ENCODE measurements at regions not wholly inside any gene's neighbourhood (a gene's known extent, or its start where the extent isn't known, plus 50 kb on each side); places are given as distances from the start of the nearest gene placed in this dataset.
A peak's percentile ranks its signal among the peaks of the same experiment; 100 is the strongest.

DNA sequence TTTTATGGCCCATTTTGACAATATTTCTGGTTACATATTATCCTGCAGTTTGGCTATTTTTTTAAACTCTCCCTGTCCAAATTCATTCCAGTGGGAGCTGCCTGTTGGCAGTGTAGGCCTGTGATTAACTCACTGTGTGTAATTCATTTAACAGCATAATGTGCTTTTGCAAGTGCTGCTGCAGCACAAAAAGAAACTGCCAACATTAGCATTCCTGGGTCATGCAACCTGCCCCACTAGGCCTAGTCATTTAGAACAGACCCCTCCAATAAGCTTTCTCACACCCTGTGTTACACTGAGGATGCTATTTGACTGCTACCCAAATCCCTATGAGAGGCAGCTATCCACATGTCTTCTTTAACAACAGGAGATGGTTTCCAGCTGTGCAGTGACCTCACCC is 251.2 kb upstream of the UBE2E2 start:
- H3K9me3 Mint-ChIP-seq: peaks cover 6% of the 10 kb centered on the region
- ChIA-PET POLR2A (no interaction called here), CTCF (no interaction called here)
- H3K4me1 Mint-ChIP-seq: no peaks in the 10 kb centered on the region
- H3K27ac Mint-ChIP-seq: no peak overlapping the region
- H3K4me3 Mint-ChIP-seq: no peak overlapping the region
- H3K27me3 Mint-ChIP-seq: no peaks in the 10 kb centered on the region
- H3K36me3 Mint-ChIP-seq (ENCODE audit: low read depth): no peaks in the 10 kb centered on the region
- DNase-seq: no peak

DNA sequence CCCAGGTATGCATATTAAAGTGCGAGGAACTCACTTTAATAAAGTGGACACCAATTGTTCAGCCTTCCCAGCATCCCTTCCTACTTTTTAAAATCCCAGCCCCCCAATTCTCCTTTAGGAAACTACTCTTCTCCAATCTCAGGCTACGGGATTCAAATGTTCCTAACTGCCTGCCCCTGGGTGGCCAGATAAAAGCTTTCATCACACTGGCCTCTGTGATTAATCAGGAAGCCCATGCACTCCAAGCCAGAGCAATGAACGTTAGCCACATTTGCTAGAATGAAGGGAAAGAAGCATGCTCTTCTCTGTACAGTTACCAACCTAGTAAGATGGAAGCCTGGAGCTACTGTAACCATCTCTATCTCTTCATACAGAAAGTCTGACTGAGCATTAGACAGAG is 250.3 kb upstream of the UBE2E2 start:
- H3K27ac Mint-ChIP-seq: no peak overlapping the region
- no peaks in the 10 kb centered on the region for H3K36me3 Mint-ChIP-seq (ENCODE audit: low read depth)
- H3K4me3 Mint-ChIP-seq: no peak overlapping the region
- H3K9me3 Mint-ChIP-seq: peaks cover 6% of the 10 kb centered on the region
- DNase-seq: no peak
- ChIA-PET CTCF (no interaction called here), POLR2A (no interaction called here)
- H3K4me1 Mint-ChIP-seq: no peaks in the 10 kb centered on the region
- H3K27me3 Mint-ChIP-seq: no peaks in the 10 kb centered on the region

DNA sequence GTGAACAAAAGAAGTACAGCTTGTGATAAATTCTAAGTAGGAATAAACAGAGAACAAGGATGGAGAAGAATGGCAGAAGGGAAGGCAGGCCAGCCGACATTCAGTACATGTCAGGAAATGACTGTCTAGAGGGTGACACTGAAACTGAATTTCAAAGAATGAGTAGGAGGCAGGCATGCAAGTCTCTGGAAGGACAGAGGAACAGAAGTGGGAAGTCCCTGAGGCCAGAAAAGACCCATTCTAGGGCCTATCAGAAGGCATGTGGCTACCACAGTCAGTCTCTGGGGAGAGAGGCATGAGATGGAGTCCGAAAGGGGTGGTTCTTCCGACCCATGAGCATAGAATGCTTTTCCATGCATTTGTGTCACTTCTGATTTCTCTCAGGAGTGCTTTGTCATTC is 243.5 kb upstream of the UBE2E2 start:
- no peaks in the 10 kb centered on the region for H3K4me1 Mint-ChIP-seq
- H3K36me3 Mint-ChIP-seq (ENCODE audit: low read depth): no peaks in the 10 kb centered on the region
- H3K27me3 Mint-ChIP-seq: no peaks in the 10 kb centered on the region
- CTCF ChIA-PET: no interaction called here
- POLR2A ChIA-PET: no interaction called here
- peaks cover 2% of the 10 kb centered on the region for H3K9me3 Mint-ChIP-seq
- no peak overlapping the region for H3K4me3 Mint-ChIP-seq
- no peak for DNase-seq
- no peak overlapping the region for H3K27ac Mint-ChIP-seq

DNA sequence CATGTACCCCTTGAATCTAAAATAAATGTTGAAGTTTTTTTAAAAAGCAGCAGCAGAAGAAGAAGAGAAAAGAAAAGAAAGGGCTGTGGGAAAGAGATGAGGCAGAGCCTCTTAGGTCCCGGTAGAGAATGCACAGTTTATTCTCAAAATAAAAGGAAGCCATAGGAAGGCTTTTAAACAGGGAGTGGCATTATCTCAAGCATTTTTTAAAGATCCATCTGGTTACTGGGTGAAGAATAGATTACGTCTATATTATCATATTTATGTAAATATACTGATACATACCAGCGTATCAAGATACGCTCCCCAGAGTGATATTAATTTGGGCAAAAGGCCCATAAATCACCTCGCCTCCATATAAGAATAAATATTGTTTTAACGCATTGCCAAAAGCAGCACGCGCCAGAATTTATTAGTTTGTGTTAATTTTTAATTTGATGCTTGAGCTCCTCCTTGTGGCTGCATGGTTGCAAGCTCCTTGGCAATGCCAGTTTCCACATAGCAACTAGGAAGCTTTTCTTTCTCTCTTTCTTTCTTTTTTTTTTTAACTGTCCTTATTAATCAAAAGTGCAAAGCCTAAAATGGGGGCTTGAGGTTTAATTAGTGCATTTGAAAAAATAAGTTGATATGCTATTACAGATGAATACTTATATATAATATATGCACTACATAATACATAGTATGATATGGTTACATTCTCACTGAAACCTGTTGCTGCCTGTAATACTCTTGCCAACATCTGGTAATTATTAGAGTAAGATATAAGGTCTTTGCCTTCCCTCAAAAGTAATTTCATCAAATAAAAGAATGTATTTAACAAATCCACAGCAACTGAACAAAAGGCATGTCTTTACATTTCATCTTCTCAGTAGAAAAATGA is 242.8 kb upstream of the UBE2E2 start:
- Mint-ChIP-seq H3K36me3 (ENCODE audit: low read depth) (no peaks in the 10 kb centered on the region), H3K9me3 (peaks cover 2% of the 10 kb centered on the region), H3K27ac (no peak overlapping the region), H3K4me1 (no peaks in the 10 kb centered on the region), H3K27me3 (no peaks in the 10 kb centered on the region), H3K4me3 (no peak overlapping the region)
- CTCF ChIA-PET: interaction anchor here (0.6 kb wide), 1 partner anchor 695 kb away, joined by 4 read pairs; no protein-coding TSS in a partner anchor
- peak; percentile 10 for DNase-seq
- POLR2A ChIA-PET: interaction anchor here (0.7 kb wide), 1 partner anchor 342 kb away, joined by 9 read pairs; no protein-coding TSS in a partner anchor

DNA sequence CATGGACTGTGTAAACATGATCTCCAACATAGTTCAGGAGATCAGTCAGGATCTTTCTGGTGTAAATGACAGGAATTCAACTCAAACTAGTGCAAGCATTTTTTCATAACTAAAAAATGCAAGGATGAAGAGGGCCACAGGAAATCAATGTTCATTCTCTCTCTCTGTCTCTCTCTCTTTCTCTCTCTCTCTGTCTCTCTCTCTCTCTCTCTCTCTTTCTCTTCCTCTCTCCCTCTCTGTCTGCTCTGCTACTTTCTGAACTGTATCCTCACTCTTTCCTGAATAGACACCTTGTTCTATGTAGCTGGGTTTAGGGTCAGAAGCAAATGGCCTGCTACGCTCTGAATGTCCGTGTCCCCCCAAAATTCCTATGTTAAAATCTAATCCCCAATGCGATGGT is 240.9 kb upstream of the UBE2E2 start:
- no peaks in the 10 kb centered on the region for H3K9me3 Mint-ChIP-seq
- H3K27me3 Mint-ChIP-seq: no peaks in the 10 kb centered on the region
- DNase-seq: no peak
- ChIA-PET CTCF (no interaction called here), POLR2A (no interaction called here)
- no peak overlapping the region for H3K4me3 Mint-ChIP-seq
- H3K36me3 Mint-ChIP-seq (ENCODE audit: low read depth): no peaks in the 10 kb centered on the region
- no peaks in the 10 kb centered on the region for H3K4me1 Mint-ChIP-seq
- H3K27ac Mint-ChIP-seq: no peak overlapping the region

DNA sequence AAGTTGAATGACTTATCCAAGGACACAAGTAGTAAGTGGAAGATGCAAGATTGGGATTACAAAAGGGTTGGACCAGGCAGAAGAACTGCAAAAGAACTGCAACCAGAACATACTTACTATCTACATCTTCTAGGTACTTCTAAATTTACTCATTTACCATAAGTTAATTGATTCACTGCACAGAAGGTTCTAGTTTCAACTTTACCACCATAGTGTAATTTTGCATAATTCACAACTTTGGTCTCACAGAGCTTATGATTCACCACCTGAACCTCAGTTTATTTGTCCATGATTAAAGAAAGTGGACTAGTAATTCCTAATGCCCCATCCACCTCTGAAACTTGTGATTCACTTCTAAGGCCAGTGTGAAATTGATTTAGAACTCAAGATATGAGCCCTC is 236.8 kb upstream of the UBE2E2 start:
- no peak overlapping the region for H3K4me3 Mint-ChIP-seq
- POLR2A ChIA-PET: no interaction called here
- CTCF ChIA-PET: no interaction called here
- H3K9me3 Mint-ChIP-seq: no peaks in the 10 kb centered on the region
- H3K27me3 Mint-ChIP-seq: no peaks in the 10 kb centered on the region
- DNase-seq: no peak
- no peak overlapping the region for H3K27ac Mint-ChIP-seq
- H3K4me1 Mint-ChIP-seq: no peaks in the 10 kb centered on the region
- no peaks in the 10 kb centered on the region for H3K36me3 Mint-ChIP-seq (ENCODE audit: low read depth)

DNA sequence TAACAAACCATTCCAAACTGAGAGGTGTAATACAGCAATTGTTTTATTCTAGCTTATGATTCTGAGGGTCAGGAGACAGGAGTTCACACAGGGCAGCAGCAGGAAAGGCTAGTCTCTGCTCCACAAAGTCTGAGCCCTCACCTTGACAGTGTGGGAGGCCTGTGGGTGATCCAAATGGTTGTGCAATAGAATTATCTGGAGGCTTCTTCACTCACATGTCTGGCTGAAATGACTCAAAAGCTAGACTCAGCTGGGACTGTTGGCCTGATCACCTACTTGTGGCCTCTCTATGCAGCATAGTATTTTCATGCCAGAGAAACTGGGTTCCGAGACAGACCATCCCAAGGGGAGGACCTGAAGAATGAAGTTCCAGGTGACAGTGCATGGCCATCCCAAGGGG is 233.9 kb upstream of the UBE2E2 start:
- no peaks in the 10 kb centered on the region for H3K4me1 Mint-ChIP-seq
- no peak overlapping the region for H3K27ac Mint-ChIP-seq
- H3K36me3 Mint-ChIP-seq (ENCODE audit: low read depth): no peaks in the 10 kb centered on the region
- no peak for DNase-seq
- no peak overlapping the region for H3K4me3 Mint-ChIP-seq
- ChIA-PET POLR2A (no interaction called here), CTCF (no interaction called here)
- H3K9me3 Mint-ChIP-seq: no peaks in the 10 kb centered on the region
- H3K27me3 Mint-ChIP-seq: no peaks in the 10 kb centered on the region

DNA sequence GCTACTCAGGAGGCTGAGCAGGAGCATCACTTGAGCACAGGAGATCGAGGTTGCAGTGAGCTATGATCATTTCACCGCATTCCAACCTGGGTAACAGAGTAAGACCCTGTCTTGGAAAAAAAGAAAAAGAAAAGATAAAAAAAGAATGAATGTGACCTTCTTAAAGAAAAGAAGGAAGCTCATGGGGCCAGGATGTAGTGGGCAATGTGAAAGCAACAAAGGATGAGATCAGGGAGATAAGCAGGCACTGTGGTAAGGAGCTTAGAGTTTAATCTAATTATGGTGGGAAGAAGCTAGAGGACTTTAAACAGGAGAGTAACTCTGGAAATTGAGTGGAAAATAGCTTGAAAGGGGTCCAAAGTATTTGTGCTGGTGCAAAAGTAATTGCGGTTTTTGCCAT is 231.6 kb upstream of the UBE2E2 start:
- Mint-ChIP-seq H3K36me3 (ENCODE audit: low read depth) (no peaks in the 10 kb centered on the region), H3K27ac (no peak overlapping the region), H3K9me3 (no peaks in the 10 kb centered on the region), H3K4me3 (no peak overlapping the region), H3K27me3 (no peaks in the 10 kb centered on the region), H3K4me1 (no peaks in the 10 kb centered on the region)
- ChIA-PET CTCF (no interaction called here), POLR2A (interaction anchor here (0.6 kb wide), 1 partner anchor 661 kb away, joined by 3 read pairs; no protein-coding TSS in a partner anchor)
- no peak for DNase-seq

DNA sequence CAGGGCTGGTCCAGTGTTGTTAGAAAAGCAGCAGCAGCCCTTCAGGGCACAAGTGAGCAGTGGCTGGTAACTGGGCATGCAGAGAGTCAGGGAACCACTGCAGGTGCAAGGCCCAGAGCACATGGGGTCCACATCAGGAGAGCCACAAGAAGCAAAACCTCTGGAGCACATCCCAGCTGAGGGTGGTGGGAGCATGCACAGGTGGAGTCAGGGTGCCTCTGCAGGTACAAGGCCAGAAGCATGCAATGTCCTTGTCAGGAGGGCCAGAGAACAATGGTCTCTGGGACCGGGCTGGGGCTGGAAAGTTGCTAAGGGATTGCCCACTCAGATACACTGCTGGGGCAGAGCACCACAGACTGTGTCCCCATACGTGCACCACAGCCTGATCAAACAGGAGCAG is 226.1 kb upstream of the UBE2E2 start:
- Mint-ChIP-seq H3K36me3 (ENCODE audit: low read depth) (no peaks in the 10 kb centered on the region), H3K9me3 (no peaks in the 10 kb centered on the region), H3K27me3 (no peaks in the 10 kb centered on the region), H3K4me1 (peaks cover 3% of the 10 kb centered on the region), H3K4me3 (no peak overlapping the region), H3K27ac (no peak overlapping the region)
- POLR2A ChIA-PET: no interaction called here
- no peak for DNase-seq
- CTCF ChIA-PET: no interaction called here

DNA sequence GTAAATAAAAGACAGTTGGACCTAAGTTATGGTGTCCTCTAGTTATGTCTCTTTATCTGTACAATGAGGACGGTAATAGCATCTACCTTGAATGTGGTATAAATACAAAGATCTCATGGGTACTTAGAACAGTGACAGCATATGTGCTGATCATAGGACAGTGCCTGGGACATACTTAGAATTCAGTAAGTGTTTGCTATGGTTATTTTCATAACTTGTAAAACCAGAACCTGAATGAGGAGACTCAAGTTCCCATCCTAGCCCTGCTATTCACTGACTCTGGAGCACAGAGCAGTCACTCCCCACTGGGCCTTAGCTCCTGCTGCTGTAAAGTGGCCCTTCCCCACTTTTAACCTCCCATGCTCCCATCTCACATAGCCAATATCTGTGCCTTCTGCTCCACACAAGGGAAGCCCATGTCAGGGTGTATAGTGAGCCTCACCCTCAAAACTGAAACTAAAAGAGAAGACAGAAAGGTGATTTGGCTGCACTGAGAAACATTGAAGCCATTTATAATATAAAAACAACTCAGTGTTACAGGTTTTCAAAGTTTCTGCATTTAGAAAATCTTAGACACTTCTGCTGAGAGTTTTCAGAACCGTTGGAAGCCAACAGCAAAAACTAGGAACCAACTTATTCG is 225.4 kb upstream of the UBE2E2 start:
- ChIA-PET CTCF (no interaction called here), POLR2A (no interaction called here)
- H3K27ac Mint-ChIP-seq: no peak overlapping the region
- DNase-seq: no peak
- H3K9me3 Mint-ChIP-seq: no peaks in the 10 kb centered on the region
- H3K27me3 Mint-ChIP-seq: no peaks in the 10 kb centered on the region
- no peaks in the 10 kb centered on the region for H3K36me3 Mint-ChIP-seq (ENCODE audit: low read depth)
- H3K4me3 Mint-ChIP-seq: no peak overlapping the region
- peaks cover 3% of the 10 kb centered on the region for H3K4me1 Mint-ChIP-seq

DNA sequence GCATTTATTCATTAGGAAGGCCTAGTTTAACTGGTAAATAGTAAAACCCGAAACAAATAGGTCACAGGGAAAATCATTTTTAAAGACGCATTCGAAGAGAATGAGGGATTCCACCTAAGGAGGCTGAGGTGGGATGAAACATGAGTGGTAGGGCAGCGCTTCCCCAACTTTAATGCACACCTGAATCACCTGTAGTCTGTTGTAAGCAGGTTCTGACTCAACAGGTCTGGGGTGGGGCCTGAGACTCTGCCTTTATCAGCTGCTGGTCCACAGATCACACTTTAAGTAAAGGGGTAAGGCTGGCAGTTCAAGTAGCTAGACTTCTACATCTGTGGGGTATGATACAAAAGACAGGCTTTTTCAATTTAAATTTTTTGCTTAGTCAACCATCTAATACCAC is 223.5 kb upstream of the UBE2E2 start:
- H3K27ac Mint-ChIP-seq: no peak overlapping the region

DNA sequence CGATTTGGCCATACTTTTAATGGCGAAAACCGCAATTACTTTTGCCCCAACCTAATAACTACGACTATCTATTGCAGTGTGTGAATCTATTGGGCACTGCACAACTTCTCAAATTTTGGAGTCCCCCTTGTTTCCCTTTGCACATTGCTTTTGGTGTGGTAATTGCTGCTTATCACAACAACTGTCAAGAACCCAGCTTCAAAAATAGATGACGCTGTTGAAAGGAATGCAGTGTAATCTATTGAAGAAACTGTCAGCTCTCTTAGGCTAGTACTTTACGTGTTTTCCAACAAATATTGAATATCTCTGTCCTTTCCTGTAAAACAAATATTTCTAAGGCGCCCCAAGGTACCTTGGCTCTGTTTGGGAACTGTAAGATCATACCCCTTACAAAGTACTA is 222.8 kb upstream of the UBE2E2 start:
- CTCF ChIA-PET: no interaction called here
- H3K4me1 Mint-ChIP-seq: peaks cover 3% of the 10 kb centered on the region
- no peaks in the 10 kb centered on the region for H3K36me3 Mint-ChIP-seq (ENCODE audit: low read depth)
- H3K4me3 Mint-ChIP-seq: no peak overlapping the region
- POLR2A ChIA-PET: no interaction called here
- H3K27ac Mint-ChIP-seq: no peak overlapping the region
- DNase-seq: no peak
- no peaks in the 10 kb centered on the region for H3K9me3 Mint-ChIP-seq
- no peaks in the 10 kb centered on the region for H3K27me3 Mint-ChIP-seq

More for the DNA sequence above, 223.5 kb upstream of the UBE2E2 start:
- no peak for DNase-seq
- Mint-ChIP-seq H3K9me3 (no peaks in the 10 kb centered on the region), H3K36me3 (ENCODE audit: low read depth) (no peaks in the 10 kb centered on the region), H3K27me3 (no peaks in the 10 kb centered on the region), H3K4me1 (peaks cover 3% of the 10 kb centered on the region), H3K4me3 (no peak overlapping the region)
- ChIA-PET CTCF (no interaction called here), POLR2A (no interaction called here)

DNA sequence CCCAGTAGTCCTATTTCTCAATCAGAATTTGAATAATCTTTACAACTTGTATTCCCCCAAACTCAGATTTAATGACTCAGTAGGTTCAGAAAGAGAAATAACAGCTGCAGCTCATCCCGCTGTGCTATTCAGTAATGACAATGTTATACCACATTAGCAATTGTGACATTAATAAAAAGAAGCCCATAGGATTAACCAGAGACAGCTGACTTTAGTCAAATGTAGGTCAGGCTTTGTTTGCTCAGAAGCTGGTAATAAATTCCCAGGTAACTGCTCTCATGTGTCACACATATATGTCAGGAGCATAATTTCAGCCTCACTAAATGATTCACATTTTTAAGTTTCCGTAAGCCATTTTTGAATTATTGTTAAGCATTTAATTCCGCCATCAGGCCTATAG is 222.0 kb upstream of the UBE2E2 start:
- ChIA-PET POLR2A (no interaction called here), CTCF (no interaction called here)
- peaks cover 3% of the 10 kb centered on the region for H3K4me1 Mint-ChIP-seq
- no peaks in the 10 kb centered on the region for H3K36me3 Mint-ChIP-seq (ENCODE audit: low read depth)
- H3K27me3 Mint-ChIP-seq: no peaks in the 10 kb centered on the region
- no peak overlapping the region for H3K27ac Mint-ChIP-seq
- DNase-seq: no peak
- no peak overlapping the region for H3K4me3 Mint-ChIP-seq
- H3K9me3 Mint-ChIP-seq: no peaks in the 10 kb centered on the region

DNA sequence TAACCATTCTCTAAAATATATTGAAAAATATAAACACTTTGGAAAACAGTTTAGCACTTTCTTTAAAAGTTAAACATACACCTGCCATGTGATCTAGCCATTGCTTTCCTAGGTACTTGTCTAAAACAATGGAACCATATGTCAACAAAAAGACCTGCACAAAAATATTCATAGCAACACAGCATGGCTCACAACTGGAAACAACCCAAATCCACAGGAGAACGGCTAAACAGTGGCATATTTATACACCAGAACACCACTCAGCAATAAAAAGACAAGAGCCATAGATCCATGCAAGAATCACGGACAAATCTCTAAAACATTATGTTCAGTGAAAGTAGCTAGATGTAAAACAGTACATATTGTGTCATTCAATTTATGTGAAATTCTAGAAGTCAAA is 221.3 kb upstream of the UBE2E2 start:
- Mint-ChIP-seq H3K27me3 (no peaks in the 10 kb centered on the region), H3K27ac (no peak overlapping the region), H3K4me3 (no peak overlapping the region), H3K9me3 (no peaks in the 10 kb centered on the region), H3K4me1 (peaks cover 3% of the 10 kb centered on the region), H3K36me3 (ENCODE audit: low read depth) (no peaks in the 10 kb centered on the region)
- POLR2A ChIA-PET: no interaction called here
- DNase-seq: no peak
- CTCF ChIA-PET: no interaction called here

Measured in activated CD4-positive, alpha-beta T cell treated with anti-CD3 and anti-CD28 coated beads, Interleukin-2, amount 10 ng/mL, durations not matched to agents 7 days and 5 days (primary cell).